ENCODE measurements at regions not wholly inside any gene's neighbourhood (a gene's known extent, or its start where the extent isn't known, plus 50 kb on each side); places are given as distances from the start of the nearest gene placed in this dataset.

- TF ChIP-seq, protein P1, sequence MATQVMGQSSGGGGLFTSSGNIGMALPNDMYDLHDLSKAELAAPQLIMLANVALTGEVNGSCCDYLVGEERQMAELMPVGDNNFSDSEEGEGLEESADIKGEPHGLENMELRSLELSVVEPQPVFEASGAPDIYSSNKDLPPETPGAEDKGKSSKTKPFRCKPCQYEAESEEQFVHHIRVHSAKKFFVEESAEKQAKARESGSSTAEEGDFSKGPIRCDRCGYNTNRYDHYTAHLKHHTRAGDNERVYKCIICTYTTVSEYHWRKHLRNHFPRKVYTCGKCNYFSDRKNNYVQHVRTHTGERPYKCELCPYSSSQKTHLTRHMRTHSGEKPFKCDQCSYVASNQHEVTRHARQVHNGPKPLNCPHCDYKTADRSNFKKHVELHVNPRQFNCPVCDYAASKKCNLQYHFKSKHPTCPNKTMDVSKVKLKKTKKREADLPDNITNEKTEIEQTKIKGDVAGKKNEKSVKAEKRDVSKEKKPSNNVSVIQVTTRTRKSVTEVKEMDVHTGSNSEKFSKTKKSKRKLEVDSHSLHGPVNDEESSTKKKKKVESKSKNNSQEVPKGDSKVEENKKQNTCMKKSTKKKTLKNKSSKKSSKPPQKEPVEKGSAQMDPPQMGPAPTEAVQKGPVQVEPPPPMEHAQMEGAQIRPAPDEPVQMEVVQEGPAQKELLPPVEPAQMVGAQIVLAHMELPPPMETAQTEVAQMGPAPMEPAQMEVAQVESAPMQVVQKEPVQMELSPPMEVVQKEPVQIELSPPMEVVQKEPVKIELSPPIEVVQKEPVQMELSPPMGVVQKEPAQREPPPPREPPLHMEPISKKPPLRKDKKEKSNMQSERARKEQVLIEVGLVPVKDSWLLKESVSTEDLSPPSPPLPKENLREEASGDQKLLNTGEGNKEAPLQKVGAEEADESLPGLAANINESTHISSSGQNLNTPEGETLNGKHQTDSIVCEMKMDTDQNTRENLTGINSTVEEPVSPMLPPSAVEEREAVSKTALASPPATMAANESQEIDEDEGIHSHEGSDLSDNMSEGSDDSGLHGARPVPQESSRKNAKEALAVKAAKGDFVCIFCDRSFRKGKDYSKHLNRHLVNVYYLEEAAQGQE (IDR thresholded peaks at IDR 0.05; ENCODE audit: low read depth, low read length): no peak
Measured at GRCh38 chr2:184413671-184414229, 184.6 kb upstream of the ZNF804A start (continued).

- Histone ChIP-seq H3K4me3 (ENCODE audit: low read depth in 2 of 2, low read length in 1 of 2) (no peak overlapping the region), H4K20me1 (ENCODE audit: insufficient read depth) (no peaks in the 10 kb centered on the region), H3K9me3 (no peaks in the 10 kb centered on the region), H3F3A (replicated peaks; ENCODE audit: insufficient read depth) (no peaks in the 10 kb centered on the region), H3K9ac (no peak overlapping the region), H3K9me2 (no peaks in the 10 kb centered on the region), H3K27ac (ENCODE audit: low read depth in 2 of 2, low read length in 1 of 2) (no peak overlapping the region), H3K79me2 (ENCODE audit: insufficient read depth) (no peaks in the 10 kb centered on the region), H3K4me1 (ENCODE audit: control insufficient read depth in 1 of 2, insufficient read depth in 2 of 2, low read depth in 1 of 2, low read length in 1 of 2) (no peaks in the 10 kb centered on the region), H3K36me3 (replicated peaks in 1 of 2; ENCODE audit: control insufficient read depth in 1 of 2, insufficient read depth in 2 of 2, low read length in 1 of 2) (no peaks in the 10 kb centered on the region), H2AFZ (ENCODE audit: low read depth) (no peak overlapping the region), H3K4me2 (no peak overlapping the region), H3K27me3 (ENCODE audit: insufficient read depth) (no peaks in the 10 kb centered on the region)
- CTCF ChIA-PET: interaction anchor here (0.7 kb wide), 1 partner anchor 1343 kb away, joined by 3 read pairs; no protein-coding TSS in a partner anchor
- no peak for DNase-seq
- TF ChIP-seq TEAD4 (IDR thresholded peaks at IDR 0.05; ENCODE audit: borderline replicate concordance, insufficient read depth) (no peak), NFIC (IDR thresholded peaks at IDR 0.05; ENCODE audit: borderline replicate concordance) (no peak), USF1 (IDR thresholded peaks at IDR 0.05; ENCODE audit: borderline replicate concordance, low read depth) (no peak), CHD2 (IDR thresholded peaks at IDR 0.05; ENCODE audit: low read length, partially characterized antibody) (no peak)
- POLR2A ChIA-PET: no interaction called here
- 57% methylated on average over 6 of the region's 6 CpGs for WGBS (ENCODE audit: low lambda C conversion rate)
Measured at GRCh38 chr2:184416146-184416913, 182.0 kb upstream of the ZNF804A start.

DNA sequence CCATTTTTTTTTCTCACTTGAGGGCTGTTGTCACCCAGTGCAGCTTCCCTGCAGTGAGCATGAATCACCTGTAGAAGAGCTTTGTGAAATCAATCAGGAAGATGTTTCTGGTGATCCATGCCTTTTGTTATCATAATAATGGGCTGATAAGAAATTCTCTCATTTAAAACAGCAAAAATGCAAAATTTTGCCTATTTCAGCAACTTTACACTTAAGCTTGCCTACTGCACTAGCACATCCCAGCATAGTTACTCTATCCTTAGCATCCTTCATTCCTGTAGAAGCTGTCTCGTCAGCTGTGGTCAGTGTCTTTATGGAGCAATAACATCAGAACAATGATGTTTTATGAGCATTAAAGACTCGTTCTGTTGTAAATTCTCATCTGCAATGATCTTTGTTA, 178.6 kb upstream of the ZNF804A start:
- no peak overlapping the region for H3K27ac ChIP-seq (ENCODE audit: low read depth in 2 of 2, low read length in 1 of 2)
- H3K9ac ChIP-seq: no peak overlapping the region
- ChIA-PET CTCF (interaction anchor here (1.3 to 1.4 kb wide), 2 partner anchors 15 to 26 kb away, joined by 4 to 5 read pairs; no protein-coding TSS in a partner anchor), POLR2A (no interaction called here)
- H3K36me3 ChIP-seq (replicated peaks in 1 of 2; ENCODE audit: control insufficient read depth in 1 of 2, insufficient read depth in 2 of 2, low read length in 1 of 2): no peaks in the 10 kb centered on the region
- no peaks in the 10 kb centered on the region for H3K27me3 ChIP-seq (ENCODE audit: insufficient read depth)
- WGBS (ENCODE audit: low lambda C conversion rate): 41% methylated on average over 2 of the region's 2 CpGs
- H3K9me2 ChIP-seq: no peaks in the 10 kb centered on the region
- no peak overlapping the region for H3K4me3 ChIP-seq (ENCODE audit: low read depth in 2 of 2, low read length in 1 of 2)
- H3K4me2 ChIP-seq: no peak overlapping the region
- no peaks in the 10 kb centered on the region for H3F3A ChIP-seq (replicated peaks; ENCODE audit: insufficient read depth)
- no peaks in the 10 kb centered on the region for H3K79me2 ChIP-seq (ENCODE audit: insufficient read depth)
- no peak for DNase-seq
- no peak overlapping the region for H2AFZ ChIP-seq (ENCODE audit: low read depth)
- no peaks in the 10 kb centered on the region for H4K20me1 ChIP-seq (ENCODE audit: insufficient read depth)
- H3K4me1 ChIP-seq (ENCODE audit: control insufficient read depth in 1 of 2, insufficient read depth in 2 of 2, low read depth in 1 of 2, low read length in 1 of 2): no peaks in the 10 kb centered on the region
- no peaks in the 10 kb centered on the region for H3K9me3 ChIP-seq
- TF ChIP-seq CHD2 (IDR thresholded peaks at IDR 0.05; ENCODE audit: low read length, partially characterized antibody): no peak
- TF ChIP-seq GATA2 (CRISPR knock-in tag; IDR thresholded peaks at IDR 0.05): no peak
- TF ChIP-seq YY1 (IDR thresholded peaks at IDR 0.05; ENCODE audit: low read depth): no peak
- TF ChIP-seq POLR2AphosphoS5 (IDR thresholded peaks at IDR 0.05; ENCODE audit: low read depth, low read length): no peak
- no peak for TF ChIP-seq RFX5 (IDR thresholded peaks at IDR 0.05; ENCODE audit: low read length)
- TF ChIP-seq GABPA (IDR thresholded peaks at IDR 0.05; ENCODE audit: low read depth): no peak
- no peak for TF ChIP-seq TEAD4 (IDR thresholded peaks at IDR 0.05; ENCODE audit: borderline replicate concordance, insufficient read depth)
- TF ChIP-seq MAX (IDR thresholded peaks at IDR 0.05; ENCODE audit: low read depth): no peak
- TF ChIP-seq, protein P2, sequence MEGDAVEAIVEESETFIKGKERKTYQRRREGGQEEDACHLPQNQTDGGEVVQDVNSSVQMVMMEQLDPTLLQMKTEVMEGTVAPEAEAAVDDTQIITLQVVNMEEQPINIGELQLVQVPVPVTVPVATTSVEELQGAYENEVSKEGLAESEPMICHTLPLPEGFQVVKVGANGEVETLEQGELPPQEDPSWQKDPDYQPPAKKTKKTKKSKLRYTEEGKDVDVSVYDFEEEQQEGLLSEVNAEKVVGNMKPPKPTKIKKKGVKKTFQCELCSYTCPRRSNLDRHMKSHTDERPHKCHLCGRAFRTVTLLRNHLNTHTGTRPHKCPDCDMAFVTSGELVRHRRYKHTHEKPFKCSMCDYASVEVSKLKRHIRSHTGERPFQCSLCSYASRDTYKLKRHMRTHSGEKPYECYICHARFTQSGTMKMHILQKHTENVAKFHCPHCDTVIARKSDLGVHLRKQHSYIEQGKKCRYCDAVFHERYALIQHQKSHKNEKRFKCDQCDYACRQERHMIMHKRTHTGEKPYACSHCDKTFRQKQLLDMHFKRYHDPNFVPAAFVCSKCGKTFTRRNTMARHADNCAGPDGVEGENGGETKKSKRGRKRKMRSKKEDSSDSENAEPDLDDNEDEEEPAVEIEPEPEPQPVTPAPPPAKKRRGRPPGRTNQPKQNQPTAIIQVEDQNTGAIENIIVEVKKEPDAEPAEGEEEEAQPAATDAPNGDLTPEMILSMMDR (IDR thresholded peaks at IDR 0.05): no peak
- no peak for TF ChIP-seq RAD21 (IDR thresholded peaks at IDR 0.05; ENCODE audit: low read length)
- no peak for TF ChIP-seq MEF2A (IDR thresholded peaks at IDR 0.05; ENCODE audit: borderline replicate concordance, low read depth)
- TF ChIP-seq, protein P3, sequence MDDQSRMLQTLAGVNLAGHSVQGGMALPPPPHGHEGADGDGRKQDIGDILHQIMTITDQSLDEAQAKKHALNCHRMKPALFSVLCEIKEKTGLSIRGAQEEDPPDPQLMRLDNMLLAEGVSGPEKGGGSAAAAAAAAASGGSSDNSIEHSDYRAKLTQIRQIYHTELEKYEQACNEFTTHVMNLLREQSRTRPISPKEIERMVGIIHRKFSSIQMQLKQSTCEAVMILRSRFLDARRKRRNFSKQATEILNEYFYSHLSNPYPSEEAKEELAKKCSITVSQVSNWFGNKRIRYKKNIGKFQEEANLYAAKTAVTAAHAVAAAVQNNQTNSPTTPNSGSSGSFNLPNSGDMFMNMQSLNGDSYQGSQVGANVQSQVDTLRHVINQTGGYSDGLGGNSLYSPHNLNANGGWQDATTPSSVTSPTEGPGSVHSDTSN (IDR thresholded peaks at IDR 0.05): no peak
- TF ChIP-seq EP300 (IDR thresholded peaks at IDR 0.05; ENCODE audit: borderline replicate concordance in 1 of 2, low read depth in 1 of 2, low read length in 1 of 2): no peak
- no peak for TF ChIP-seq FOSL2 (IDR thresholded peaks at IDR 0.05; ENCODE audit: borderline replicate concordance, low read depth)

Measured in SK-N-SH (cell line).